Keratinocyte (primary cell): ENCODE measurements at regions not wholly inside any gene's neighbourhood (a gene's known extent, or its start where the extent isn't known, plus 50 kb on each side); places are given as distances from the start of the nearest gene placed in this dataset.

ENCODE experiments used
- DNase-seq: peaks from one replicate; pipeline ENCODE4 v3.0.0-alpha.2; 2011; ENCODE audit warnings: low read depth, missing footprints, low spot score
- FAIRE-seq: peaks from 2 replicates; lab custom pipeline; 2011; peaks lifted over from hg19 to GRCh38; lab: Jason Lieb, UNC
- H2AFZ ChIP-seq: 2 replicates; pipeline ENCODE4 v1.6.0; 2012; ENCODE audit warnings: low read length, control low read depth, inconsistent platforms; ENCODE audit not compliant: control insufficient read depth
- H3K27ac ChIP-seq: 2 replicates; pipeline ENCODE4 v1.5.1; 2011; ENCODE audit warnings: low read length; ENCODE audit not compliant: control insufficient read depth, insufficient read depth
- H3K27me3 ChIP-seq: 3 replicates; pipeline ENCODE4 v1.6.0; 2011; ENCODE audit warnings: low read length; ENCODE audit not compliant: control insufficient read depth, insufficient read depth; ENCODE audit errors: extremely low read depth
- H3K36me3 ChIP-seq, 2 experiments: 2 replicates in 1 of 2; 3 replicates in 1 of 2; pipeline ENCODE4 v1.5.1; 2011; ENCODE audit warnings: low read length in 2 of 2, mild to moderate bottlenecking in 1 of 2; ENCODE audit not compliant: control insufficient read depth in 2 of 2, insufficient read depth in 2 of 2; ENCODE audit errors: extremely low read depth in 1 of 2
- H3K4me1 ChIP-seq: 3 replicates; pipeline ENCODE4 v1.5.1; 2011; ENCODE audit warnings: low read length; ENCODE audit not compliant: control insufficient read depth, insufficient read depth; ENCODE audit errors: extremely low read depth
- H3K4me2 ChIP-seq: 3 replicates; pipeline ENCODE4 v1.6.0; 2011; ENCODE audit warnings: low read depth, low read length; ENCODE audit not compliant: control insufficient read depth, insufficient read depth; ENCODE audit errors: extremely low read depth
- H3K4me3 ChIP-seq, 3 experiments: fragments of 200-600 bp in 1 of 3; sonication (generic) in 1 of 3; 2 replicates in 2 of 3; 3 replicates in 1 of 3; pipeline ENCODE4 v1.5.1; 2011 to 2016; ENCODE audit warnings: low read length in 3 of 3, mild to moderate bottlenecking in 3 of 3, control low read depth in 2 of 3, inconsistent platforms in 1 of 3, low read depth in 1 of 3, mixed read lengths in 1 of 3, mixed run types in 1 of 3, moderate library complexity in 1 of 3; ENCODE audit not compliant: control insufficient read depth in 2 of 3, insufficient read depth in 2 of 3; ENCODE audit errors: extremely low read depth in 1 of 3
- H3K79me2 ChIP-seq: 2 replicates; pipeline ENCODE4 v1.6.0; 2012; ENCODE audit warnings: low read length; ENCODE audit not compliant: control insufficient read depth, insufficient read depth
- H3K9ac ChIP-seq: 3 replicates; pipeline ENCODE4 v1.6.0; 2011; ENCODE audit warnings: low read length; ENCODE audit not compliant: control insufficient read depth, insufficient read depth; ENCODE audit errors: extremely low read depth
- H3K9me1 ChIP-seq: 3 replicates; pipeline ENCODE4 v1.6.0; 2011; ENCODE audit warnings: low read length; ENCODE audit not compliant: control insufficient read depth, insufficient read depth; ENCODE audit errors: extremely low read depth
- H3K9me3 ChIP-seq: 2 replicates; pipeline ENCODE4 v1.5.1; 2012; ENCODE audit warnings: low read depth, low read length; ENCODE audit not compliant: control insufficient read depth
- H4K20me1 ChIP-seq: 3 replicates; pipeline ENCODE4 v1.6.0; 2011; ENCODE audit warnings: low read length; ENCODE audit not compliant: control insufficient read depth, insufficient read depth; ENCODE audit errors: extremely low read depth
- EZH2 ChIP-seq: IDR thresholded peaks from one replicate; pipeline ENCODE4 v1.6.1; 2012; ENCODE audit warnings: inconsistent platforms, mild to moderate bottlenecking, low read length, moderate library complexity
- dilution Hi-C: fragments of 300-500 bp; cut with MboI; formaldehyde crosslinking; loops from one replicate; pipeline ENCODE4 v1.7.0; 2020; ENCODE audit warnings: low sequenced_read_pairs; ENCODE audit not compliant: extremely low pct_ligation_motif_present
- TF ChIP-seq, protein P1 (sequence below), 3 experiments: IDR thresholded peaks in 1 of 3; conservative IDR thresholded peaks in 1 of 3; optimal IDR thresholded peaks in 1 of 3; 2 replicates in 2 of 3; 3 replicates in 1 of 3; pipeline versions ENCODE3 to v1.5.1; 2011; ENCODE audit warnings: low read length in 3 of 3, mild to moderate bottlenecking in 3 of 3, moderate library complexity in 2 of 3, control low read depth in 1 of 3, inconsistent platforms in 1 of 3; ENCODE audit not compliant: insufficient read depth in 2 of 3; ENCODE audit errors: extremely low read depth in 1 of 3

GRCh38 chr7:82701949-82702348 lies 258.4 kb upstream of the CACNA2D1 start:
- Histone ChIP-seq H3K4me3 (no peak overlapping the region), H4K20me1 (no peaks in the 10 kb centered on the region), H3K9me3 (no peaks in the 10 kb centered on the region), H3K27ac (no peak overlapping the region), H3K27me3 (no peaks in the 10 kb centered on the region), H3K9me1 (no peaks in the 10 kb centered on the region), H2AFZ (no peak overlapping the region), H3K36me3 (no peaks in the 10 kb centered on the region), H3K4me2 (no peak overlapping the region), H3K9ac (no peak overlapping the region), H3K79me2 (no peaks in the 10 kb centered on the region), H3K4me1 (peaks cover 15% of the 10 kb centered on the region)
- FAIRE-seq: no peak
- TF ChIP-seq, protein P1, sequence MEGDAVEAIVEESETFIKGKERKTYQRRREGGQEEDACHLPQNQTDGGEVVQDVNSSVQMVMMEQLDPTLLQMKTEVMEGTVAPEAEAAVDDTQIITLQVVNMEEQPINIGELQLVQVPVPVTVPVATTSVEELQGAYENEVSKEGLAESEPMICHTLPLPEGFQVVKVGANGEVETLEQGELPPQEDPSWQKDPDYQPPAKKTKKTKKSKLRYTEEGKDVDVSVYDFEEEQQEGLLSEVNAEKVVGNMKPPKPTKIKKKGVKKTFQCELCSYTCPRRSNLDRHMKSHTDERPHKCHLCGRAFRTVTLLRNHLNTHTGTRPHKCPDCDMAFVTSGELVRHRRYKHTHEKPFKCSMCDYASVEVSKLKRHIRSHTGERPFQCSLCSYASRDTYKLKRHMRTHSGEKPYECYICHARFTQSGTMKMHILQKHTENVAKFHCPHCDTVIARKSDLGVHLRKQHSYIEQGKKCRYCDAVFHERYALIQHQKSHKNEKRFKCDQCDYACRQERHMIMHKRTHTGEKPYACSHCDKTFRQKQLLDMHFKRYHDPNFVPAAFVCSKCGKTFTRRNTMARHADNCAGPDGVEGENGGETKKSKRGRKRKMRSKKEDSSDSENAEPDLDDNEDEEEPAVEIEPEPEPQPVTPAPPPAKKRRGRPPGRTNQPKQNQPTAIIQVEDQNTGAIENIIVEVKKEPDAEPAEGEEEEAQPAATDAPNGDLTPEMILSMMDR (optimal IDR thresholded peaks at IDR 0.05 in 1 of 3, IDR thresholded peaks at IDR 0.05 in 1 of 3, conservative IDR thresholded peaks at IDR 0.05 in 1 of 3; ENCODE audit: extremely low read depth in 1 of 3, insufficient read depth in 2 of 3, low read length in 3 of 3): no peak
- no peak for TF ChIP-seq EZH2
- DNase-seq: no peak
- dilution Hi-C loops: no loop called here

- no peaks in the 10 kb centered on the region for H3K9me3 ChIP-seq
- H3K36me3 ChIP-seq: no peaks in the 10 kb centered on the region
- no peak overlapping the region for H3K4me2 ChIP-seq
- FAIRE-seq (no peak), DNase-seq (no peak)
- H3K4me3 ChIP-seq: no peak overlapping the region
- H3K79me2 ChIP-seq: no peaks in the 10 kb centered on the region
- no peaks in the 10 kb centered on the region for H3K27me3 ChIP-seq
- H3K9me1 ChIP-seq: no peaks in the 10 kb centered on the region
- H3K4me1 ChIP-seq: peaks cover 15% of the 10 kb centered on the region
- no peak for TF ChIP-seq EZH2
- TF ChIP-seq, protein P1 (optimal IDR thresholded peaks at IDR 0.05 in 1 of 3, IDR thresholded peaks at IDR 0.05 in 1 of 3, conservative IDR thresholded peaks at IDR 0.05 in 1 of 3; ENCODE audit: extremely low read depth in 1 of 3, insufficient read depth in 2 of 3, low read length in 3 of 3): no peak
- H2AFZ ChIP-seq: no peak overlapping the region
- no peak overlapping the region for H3K9ac ChIP-seq
- no peak overlapping the region for H3K27ac ChIP-seq
- dilution Hi-C loops: no loop called here
- H4K20me1 ChIP-seq: no peaks in the 10 kb centered on the region
Observed at GRCh38 chr7:82700741-82701140, 257.2 kb upstream of the CACNA2D1 start.
